WTC11 (cell line): ENCODE measurements at regions not wholly inside any gene's neighbourhood (a gene's known extent, or its start where the extent isn't known, plus 50 kb on each side); places are given as distances from the start of the nearest gene placed in this dataset.
"Not testable (repeated sequence)": the region's sequence is repeated elsewhere in the genome, so short reads cannot be mapped to it uniquely, and the experiment has no call there.

ENCODE experiments used
- ATAC-seq: fragments of 200-7000 bp; cut with Tn5 transposase; 2 replicates; pipeline ENCODE4 v1.10.0; 2021; ENCODE audit warnings: mild to moderate bottlenecking, moderate library complexity
- CTCF ChIA-PET: fragments of 300-600 bp; sonication (Branson Sonifier 250); formaldehyde crosslinking; loops from one replicate; lab custom pipeline; 2021; ENCODE audit warnings: antibody characterized with exemption; lab: Charles Lee
- POLR2A ChIA-PET: fragments of 350-600 bp; sonication (Branson Sonifier 250); formaldehyde crosslinking; loops from one replicate; lab custom pipeline; 2021; ENCODE audit warnings: antibody characterized with exemption; lab: Charles Lee
- DNase-seq: peaks from one replicate; pipeline ENCODE4 v3.0.0; 2021; ENCODE audit warnings: low spot score
- H3K27ac Mint-ChIP-seq: 2 replicates; pipeline ENCODE4 v1.8.0; 2021; ENCODE audit warnings: mixed read lengths
- H3K27me3 Mint-ChIP-seq: 2 replicates; pipeline ENCODE4 v1.8.0; 2021; ENCODE audit warnings: low read depth, mild to moderate bottlenecking, moderate library complexity, mixed read lengths
- H3K36me3 Mint-ChIP-seq: 2 replicates; pipeline ENCODE4 v1.8.0; 2021; ENCODE audit warnings: mixed read lengths
- H3K4me1 Mint-ChIP-seq: 2 replicates; pipeline ENCODE4 v1.8.0; 2022; ENCODE audit warnings: mixed read lengths
- H3K4me3 Mint-ChIP-seq: 2 replicates; pipeline ENCODE4 v1.8.0; 2021; ENCODE audit warnings: mild to moderate bottlenecking, moderate library complexity, mixed read lengths
- H3K9me3 Mint-ChIP-seq: 2 replicates; pipeline ENCODE4 v1.8.0; 2021; ENCODE audit warnings: mixed read lengths
- CREB1 ChIP-seq: sonication (generic); formaldehyde crosslinking; IDR thresholded peaks from 2 replicates; pipeline ENCODE4 v1.8.0; 2023; ENCODE audit warnings: mild to moderate bottlenecking, missing genetic modification reagents
- ETV6 ChIP-seq: sonication (generic); formaldehyde crosslinking; IDR thresholded peaks from 2 replicates; pipeline ENCODE4 v1.8.1; 2022; ENCODE audit warnings: mild to moderate bottlenecking, missing genetic modification reagents
- IRF2 ChIP-seq: sonication (generic); formaldehyde crosslinking; IDR thresholded peaks from 2 replicates; pipeline ENCODE4 v1.8.0; 2022; ENCODE audit warnings: low read depth, missing genetic modification reagents, borderline replicate concordance
- MYBL2 ChIP-seq: sonication (generic); formaldehyde crosslinking; IDR thresholded peaks from 2 replicates; pipeline ENCODE4 v1.8.1; 2023; ENCODE audit warnings: mild to moderate bottlenecking, moderate library complexity, missing genetic modification reagents
- NFATC4 ChIP-seq: fragments of 250-450 bp; sonication (Bioruptor Pico); IDR thresholded peaks from 2 replicates; pipeline ENCODE4 v1.9.0; 2021; ENCODE audit warnings: mild to moderate bottlenecking
- OVOL2 ChIP-seq: fragments of 250-450 bp; sonication (Bioruptor Pico); IDR thresholded peaks from 2 replicates; pipeline ENCODE4 v1.9.0; 2021; ENCODE audit warnings: mild to moderate bottlenecking, borderline replicate concordance
- RELA ChIP-seq: sonication (generic); formaldehyde crosslinking; IDR thresholded peaks from 2 replicates; pipeline ENCODE4 v1.8.1; 2022; ENCODE audit warnings: missing genetic modification reagents, mild to moderate bottlenecking, borderline replicate concordance
- TCF7 ChIP-seq: sonication (generic); formaldehyde crosslinking; IDR thresholded peaks from 2 replicates; pipeline ENCODE4 v1.8.0; 2022; ENCODE audit warnings: mild to moderate bottlenecking, low read depth, missing genetic modification reagents, moderate library complexity
- USF1 ChIP-seq: sonication (generic); formaldehyde crosslinking; IDR thresholded peaks from 2 replicates; pipeline ENCODE4 v1.8.0; 2022; ENCODE audit warnings: mild to moderate bottlenecking, missing genetic modification reagents
- USF2 ChIP-seq: sonication (generic); formaldehyde crosslinking; IDR thresholded peaks from 2 replicates; pipeline ENCODE4 v1.8.1; 2023; ENCODE audit warnings: mild to moderate bottlenecking, missing genetic modification reagents, moderate library complexity
- ZBTB21 ChIP-seq: sonication (generic); formaldehyde crosslinking; IDR thresholded peaks from 2 replicates; pipeline ENCODE4 v1.8.1; 2023; ENCODE audit warnings: mild to moderate bottlenecking, missing genetic modification reagents, borderline replicate concordance
- ZNF232 ChIP-seq: sonication (generic); formaldehyde crosslinking; IDR thresholded peaks from 2 replicates; pipeline ENCODE4 v1.8.0; 2022; ENCODE audit warnings: mild to moderate bottlenecking, missing genetic modification reagents
- ZNF281 ChIP-seq: sonication (generic); formaldehyde crosslinking; IDR thresholded peaks from 2 replicates; pipeline ENCODE4 v1.8.0; 2023; ENCODE audit warnings: mild to moderate bottlenecking, missing genetic modification reagents
- ZNF423 ChIP-seq: fragments of 250-450 bp; sonication (Bioruptor Pico); IDR thresholded peaks from 2 replicates; pipeline ENCODE4 v2.1.2; 2022; ENCODE audit warnings: mild to moderate bottlenecking, moderate library complexity
- ZNF671 ChIP-seq: fragments of 250-450 bp; sonication (Bioruptor Pico); IDR thresholded peaks from 2 replicates; pipeline ENCODE4 v1.8.0; 2021; ENCODE audit warnings: mild to moderate bottlenecking
- ZSCAN18 ChIP-seq: fragments of 250-450 bp; sonication (Bioruptor Pico); IDR thresholded peaks from 2 replicates; pipeline ENCODE4 v2.1.2; 2022; ENCODE audit warnings: mild to moderate bottlenecking, moderate library complexity
- TF ChIP-seq, protein P1 (sequence below): sonication (generic); formaldehyde crosslinking; IDR thresholded peaks from 2 replicates; pipeline ENCODE4 v1.8.1; 2023; ENCODE audit warnings: mild to moderate bottlenecking, missing genetic modification reagents

DNA sequence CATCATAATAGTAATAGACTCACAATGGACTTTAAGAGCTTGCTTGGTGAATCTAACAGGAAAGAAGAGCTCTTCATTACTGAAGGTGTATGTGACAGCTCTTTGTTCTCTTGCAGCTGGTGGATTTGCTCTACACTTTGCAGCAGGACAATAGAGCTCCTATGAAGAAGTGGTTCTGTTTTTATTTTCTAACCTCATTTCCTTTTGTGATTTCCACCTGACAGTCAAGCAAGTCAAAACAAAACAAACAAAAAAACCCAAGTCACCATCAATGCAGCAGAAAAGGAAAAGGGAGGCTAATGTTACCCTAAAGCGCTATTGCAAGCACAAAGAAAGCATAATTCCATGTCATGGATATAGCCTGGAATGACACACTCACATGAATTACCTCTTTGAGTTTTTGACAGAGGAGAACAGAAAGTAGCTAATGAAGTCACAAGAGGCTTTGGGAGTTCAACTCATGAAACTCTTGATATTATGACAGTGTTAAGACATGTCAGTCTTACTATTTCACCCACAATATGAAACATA is 1188.1 kb downstream of the EPHA7 start:
- H3K27me3 Mint-ChIP-seq: no peaks in the 10 kb centered on the region
- H3K36me3 Mint-ChIP-seq: no peaks in the 10 kb centered on the region
- ATAC-seq (no peak), DNase-seq (no peak)
- TF ChIP-seq ZNF671 (CRISPR knock-in tag): no peak
- TF ChIP-seq IRF2 (CRISPR knock-in tag): no peak
- no peak for TF ChIP-seq ZNF281 (CRISPR knock-in tag)
- H3K9me3 Mint-ChIP-seq: peaks cover 4% of the 10 kb centered on the region; the same call in 1 of the 2 replicates
- no peak overlapping the region for H3K4me3 Mint-ChIP-seq
- 0 out of 2 replicates have a peak, but pooled peaks cover 6% of the 10 kb centered on the region for H3K4me1 Mint-ChIP-seq
- ChIA-PET POLR2A (no interaction called here), CTCF (no interaction called here)
- no peak overlapping the region for H3K27ac Mint-ChIP-seq

DNA sequence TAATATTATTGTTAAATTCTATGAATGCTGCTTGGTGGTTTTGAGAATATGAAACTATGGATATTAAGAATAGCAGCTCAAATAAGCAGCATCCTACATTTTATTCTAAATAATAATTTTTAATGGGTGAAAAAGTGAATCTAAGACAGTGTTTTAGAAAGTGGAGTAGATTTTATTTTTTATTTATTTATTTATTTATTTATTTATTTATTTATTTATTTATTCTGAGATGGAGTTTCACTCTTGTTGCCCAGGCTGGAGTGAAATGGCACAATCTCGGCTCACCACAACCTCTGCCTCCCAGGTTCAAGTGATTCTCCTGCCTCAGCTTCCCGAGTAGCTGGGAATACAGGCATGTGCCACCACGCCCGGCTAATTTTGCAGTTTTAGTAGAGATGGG is 1199.4 kb downstream of the EPHA7 start:
- DNase-seq, POLR2A ChIA-PET, H3K27me3 Mint-ChIP-seq, H3K27ac Mint-ChIP-seq, CTCF ChIA-PET, H3K4me1 Mint-ChIP-seq, H3K4me3 Mint-ChIP-seq, ATAC-seq: not testable (repeated sequence)
- Mint-ChIP-seq H3K9me3 (peaks cover 30% of the 10 kb centered on the region), H3K36me3 (peaks cover 13% of the 10 kb centered on the region)

GRCh38 chr6:92216717-92217116 is 1202.6 kb downstream of the EPHA7 start:
- ATAC-seq: no peak
- DNase-seq: no peak
- Mint-ChIP-seq H3K36me3 (peaks cover 16% of the 10 kb centered on the region), H3K27ac (no peak overlapping the region), H3K27me3 (no peaks in the 10 kb centered on the region; the same call in 1 of the 2 replicates), H3K4me3 (no peak overlapping the region), H3K4me1 (no peaks in the 10 kb centered on the region), H3K9me3 (peaks cover 38% of the 10 kb centered on the region)
- ChIA-PET CTCF (no interaction called here), POLR2A (no interaction called here)
- no peak for TF ChIP-seq USF2
- no peak for TF ChIP-seq NFATC4 (CRISPR knock-in tag)
- no peak for TF ChIP-seq ZNF232 (CRISPR knock-in tag)
- TF ChIP-seq ZSCAN18 (CRISPR knock-in tag): no peak
- TF ChIP-seq, protein P1, sequence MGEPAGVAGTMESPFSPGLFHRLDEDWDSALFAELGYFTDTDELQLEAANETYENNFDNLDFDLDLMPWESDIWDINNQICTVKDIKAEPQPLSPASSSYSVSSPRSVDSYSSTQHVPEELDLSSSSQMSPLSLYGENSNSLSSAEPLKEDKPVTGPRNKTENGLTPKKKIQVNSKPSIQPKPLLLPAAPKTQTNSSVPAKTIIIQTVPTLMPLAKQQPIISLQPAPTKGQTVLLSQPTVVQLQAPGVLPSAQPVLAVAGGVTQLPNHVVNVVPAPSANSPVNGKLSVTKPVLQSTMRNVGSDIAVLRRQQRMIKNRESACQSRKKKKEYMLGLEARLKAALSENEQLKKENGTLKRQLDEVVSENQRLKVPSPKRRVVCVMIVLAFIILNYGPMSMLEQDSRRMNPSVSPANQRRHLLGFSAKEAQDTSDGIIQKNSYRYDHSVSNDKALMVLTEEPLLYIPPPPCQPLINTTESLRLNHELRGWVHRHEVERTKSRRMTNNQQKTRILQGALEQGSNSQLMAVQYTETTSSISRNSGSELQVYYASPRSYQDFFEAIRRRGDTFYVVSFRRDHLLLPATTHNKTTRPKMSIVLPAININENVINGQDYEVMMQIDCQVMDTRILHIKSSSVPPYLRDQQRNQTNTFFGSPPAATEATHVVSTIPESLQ (CRISPR knock-in tag): no peak
- no peak for TF ChIP-seq ZBTB21
- TF ChIP-seq ETV6 (CRISPR knock-in tag): no peak
- no peak for TF ChIP-seq USF1 (CRISPR knock-in tag)
- no peak for TF ChIP-seq MYBL2 (CRISPR knock-in tag)
- TF ChIP-seq CREB1 (CRISPR knock-in tag): no peak
- TF ChIP-seq RELA (CRISPR knock-in tag): no peak
- no peak for TF ChIP-seq ZNF423
- TF ChIP-seq OVOL2 (CRISPR knock-in tag): no peak
- TF ChIP-seq TCF7 (CRISPR knock-in tag): no peak
